ACHN (cell line): ENCODE measurements at regions not wholly inside any gene's neighbourhood (a gene's known extent, or its start where the extent isn't known, plus 50 kb on each side); places are given as distances from the start of the nearest gene placed in this dataset.
"Not testable (repeated sequence)": the region's sequence is repeated elsewhere in the genome, so short reads cannot be mapped to it uniquely, and the experiment has no call there.

ENCODE experiments used
- DNase-seq: peaks from one replicate; pipeline ENCODE4 v3.0.0-alpha.2; 2015
- in situ Hi-C: cut with HindIII; loops from 2 replicates; pipeline ENCODE4 v1.10.0; 2017; ENCODE audit warnings: low sequenced_read_pairs, low pct_ligation_motif_present, low pct_unique_long_range_greater_than_20kb

DNA sequence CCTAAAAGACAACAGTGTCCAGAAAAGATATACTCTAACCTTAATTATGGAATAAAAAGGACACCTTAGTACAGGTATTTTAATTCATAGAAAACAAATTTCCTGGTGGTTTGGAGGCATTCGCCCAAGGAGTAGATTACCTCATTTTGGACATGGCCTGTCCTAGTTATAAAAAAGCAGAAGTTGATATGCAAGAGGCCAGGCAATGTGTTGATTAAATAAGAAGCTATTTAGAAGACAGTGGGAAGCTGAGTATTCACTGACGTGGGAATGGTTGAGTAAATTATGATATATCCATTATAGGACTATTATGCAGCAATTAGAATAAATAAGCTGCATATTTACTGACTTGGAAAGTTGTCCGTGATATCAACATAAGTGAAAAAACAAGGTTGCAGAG is 314.9 kb downstream of the ALDH8A1 start:
- DNase-seq: no peak
- in situ Hi-C loops: no loop called here

DNA sequence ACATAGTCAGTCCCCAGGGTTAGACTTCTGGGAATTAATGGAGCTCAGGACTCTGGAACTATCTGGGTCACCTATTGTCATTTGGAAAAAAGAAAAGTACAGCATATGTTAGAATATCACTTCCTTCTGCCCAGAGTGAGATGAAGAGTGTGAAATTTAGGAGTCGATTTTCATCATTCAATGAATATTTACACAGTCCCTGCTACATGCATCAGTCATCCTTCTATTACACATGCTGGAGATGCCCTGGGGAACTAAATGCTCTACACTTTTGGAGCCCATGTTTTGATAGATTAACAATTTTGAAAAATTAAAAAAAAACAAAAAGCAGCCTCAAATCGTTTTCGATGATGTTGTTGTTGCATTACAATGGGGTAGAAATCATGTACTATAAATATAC is 315.4 kb downstream of the ALDH8A1 start:
- in situ Hi-C loops: no loop called here
- DNase-seq: no peak

DNA sequence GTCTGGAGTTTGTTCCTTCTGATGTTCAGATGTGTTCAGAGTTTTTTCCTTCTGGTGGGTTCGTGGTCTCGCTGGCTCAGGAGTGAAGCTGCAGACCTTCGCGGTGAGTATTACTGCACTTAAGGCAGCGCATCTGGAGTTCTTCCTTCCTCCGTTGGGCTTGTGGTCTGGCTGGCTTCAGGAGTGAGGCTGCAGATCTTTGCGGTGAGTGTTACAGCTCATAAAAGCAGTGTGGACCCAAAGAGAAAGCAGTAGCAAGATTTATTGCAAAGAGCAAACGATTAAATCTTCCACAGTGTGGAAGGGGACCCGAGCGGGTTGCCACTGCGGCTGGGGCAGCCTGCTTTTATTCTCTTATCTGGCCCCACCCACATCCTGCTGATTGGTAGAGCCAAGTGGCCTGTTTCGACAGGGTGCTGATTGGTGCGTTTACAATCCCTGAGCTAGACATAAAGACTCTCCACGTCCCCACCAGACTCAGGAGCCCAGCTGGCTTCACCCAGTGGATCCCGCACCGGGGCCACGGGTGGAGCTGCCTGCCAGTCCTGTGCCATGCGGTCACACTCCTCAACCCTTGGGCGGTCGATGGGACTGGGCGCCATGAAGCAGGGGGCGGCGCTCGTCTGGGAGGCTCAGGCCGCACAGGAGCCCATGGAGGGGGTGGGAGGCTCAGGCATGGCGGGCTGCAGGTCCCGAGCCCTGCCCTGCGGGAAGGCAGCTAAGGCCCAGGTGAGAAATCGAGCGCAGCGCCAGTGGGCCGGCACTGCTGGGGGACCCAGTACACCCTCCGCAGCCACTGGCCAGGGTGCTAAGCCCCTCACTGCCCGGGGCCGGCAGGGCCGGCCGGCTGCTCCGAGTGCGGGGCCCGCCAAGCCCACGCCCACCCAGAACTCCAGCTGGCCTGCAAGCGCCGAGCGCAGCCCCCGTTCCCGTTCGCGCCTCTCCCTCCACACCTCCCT is 315.3 kb upstream of the SGK1 start:
- in situ Hi-C loops, DNase-seq: not testable (repeated sequence)

DNA sequence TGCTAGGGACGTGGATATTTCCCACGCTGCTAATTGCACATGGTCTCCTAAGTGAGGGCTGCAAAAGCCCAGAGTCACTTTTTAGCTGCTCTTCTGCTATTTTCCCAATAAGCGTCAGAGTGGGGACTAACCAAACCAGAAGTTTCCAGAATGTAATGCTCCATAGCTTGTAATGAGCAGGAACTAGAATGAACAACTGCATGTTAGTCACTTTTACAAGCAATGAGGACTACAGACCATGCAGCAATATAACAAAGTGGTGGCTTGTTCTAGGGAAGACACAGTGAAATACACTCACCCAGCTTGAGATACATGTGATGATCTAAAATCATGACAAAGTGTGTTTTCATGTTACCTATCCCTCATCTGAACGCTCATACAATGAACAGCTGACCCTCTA is 314.1 kb upstream of the SGK1 start:
- in situ Hi-C loops: no loop called here
- no peak for DNase-seq

DNA sequence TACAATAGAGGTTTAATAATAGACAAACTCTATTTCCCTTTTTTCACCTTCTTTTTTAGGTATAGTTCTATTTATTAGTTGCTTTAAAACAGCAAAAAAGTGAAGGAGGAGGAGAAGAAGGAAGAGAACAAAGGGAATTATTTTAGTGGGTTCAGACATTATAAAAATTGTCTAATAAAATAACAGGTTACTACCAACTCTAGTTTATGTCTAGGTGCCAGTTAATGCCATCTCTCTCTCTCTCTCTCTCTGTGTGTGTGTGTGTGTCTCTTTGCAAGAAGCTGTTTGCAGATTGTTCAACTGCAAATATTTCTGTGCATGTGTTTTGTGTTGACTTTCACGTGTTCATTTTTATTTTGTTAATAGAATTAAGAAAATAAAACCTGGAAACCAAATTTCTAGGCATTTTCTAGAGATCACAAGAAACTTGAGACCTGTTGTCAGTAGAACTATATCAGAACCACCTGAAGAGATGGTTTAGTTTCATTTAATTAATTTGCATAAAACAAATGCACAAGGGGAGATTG is 313.5 kb upstream of the SGK1 start:
- no peak for DNase-seq
- in situ Hi-C loops: no loop called here

DNA sequence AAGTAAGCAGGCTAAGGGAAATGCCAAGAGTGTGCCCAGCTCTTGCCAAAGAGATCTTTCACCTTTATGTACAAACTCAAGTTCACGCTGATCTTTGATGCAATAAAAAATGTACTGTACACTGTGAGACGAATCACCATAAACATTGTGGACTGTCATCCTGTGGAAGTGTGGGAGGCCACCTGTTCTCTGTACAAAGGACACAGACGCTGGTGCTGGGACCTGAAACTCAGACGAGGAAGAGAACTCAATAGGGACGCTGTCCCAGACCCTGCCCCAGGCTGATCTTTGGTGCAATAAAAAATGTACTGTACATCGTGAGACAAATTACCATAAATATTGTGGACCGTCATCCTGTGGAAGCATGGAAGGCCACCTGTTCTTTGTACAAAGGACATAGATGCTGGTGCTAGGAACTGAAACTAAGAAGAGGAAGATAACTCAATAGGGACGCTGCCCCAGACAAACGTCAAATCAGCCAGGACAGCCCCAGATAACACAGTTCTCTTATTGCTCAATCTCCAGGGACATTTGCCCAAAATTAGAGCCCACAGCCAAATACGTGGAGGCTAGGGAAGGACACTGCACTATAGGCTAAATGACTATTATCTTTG is 312.7 kb upstream of the SGK1 start:
- in situ Hi-C loops: no loop called here
- no peak for DNase-seq

DNA sequence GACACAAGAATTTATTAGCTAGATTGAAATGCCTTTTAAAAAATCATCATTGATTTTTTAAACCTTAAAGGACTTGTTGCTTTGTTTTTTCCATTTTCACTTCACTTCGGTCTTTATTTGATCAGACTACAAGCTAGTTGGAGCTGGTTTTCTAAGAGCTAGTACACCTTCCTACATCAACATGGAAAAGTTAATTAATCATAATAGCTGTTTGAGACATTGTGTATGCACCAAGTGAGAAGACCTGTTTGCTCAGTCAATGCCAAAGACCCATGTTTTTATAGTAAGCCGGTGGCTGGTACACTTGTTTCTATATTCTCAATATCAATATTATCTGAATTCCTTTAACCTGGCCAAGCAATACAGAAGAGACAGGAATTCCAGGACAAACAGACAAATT is 310.2 kb upstream of the SGK1 start:
- in situ Hi-C loops: no loop called here
- no peak for DNase-seq

DNA sequence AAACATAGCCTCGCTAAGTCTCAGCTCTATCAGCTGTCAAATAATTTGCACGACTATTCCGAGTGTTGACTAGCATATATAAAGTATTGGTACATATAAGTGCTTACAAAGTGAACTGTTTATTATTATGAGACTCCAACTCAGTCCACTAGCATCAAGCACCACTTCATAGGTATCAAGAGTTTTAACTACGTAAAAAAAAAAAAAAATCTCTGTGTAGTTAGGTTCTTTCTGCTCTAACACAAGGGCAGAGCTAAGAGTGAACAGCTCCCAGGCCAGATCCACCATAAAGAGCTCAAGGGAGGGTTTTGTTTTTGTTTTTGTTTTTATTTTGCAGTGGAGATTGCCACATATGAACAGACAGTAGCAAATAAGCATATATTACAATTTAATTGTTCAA is 309.8 kb upstream of the SGK1 start:
- in situ Hi-C loops: no loop called here
- no peak for DNase-seq

DNA sequence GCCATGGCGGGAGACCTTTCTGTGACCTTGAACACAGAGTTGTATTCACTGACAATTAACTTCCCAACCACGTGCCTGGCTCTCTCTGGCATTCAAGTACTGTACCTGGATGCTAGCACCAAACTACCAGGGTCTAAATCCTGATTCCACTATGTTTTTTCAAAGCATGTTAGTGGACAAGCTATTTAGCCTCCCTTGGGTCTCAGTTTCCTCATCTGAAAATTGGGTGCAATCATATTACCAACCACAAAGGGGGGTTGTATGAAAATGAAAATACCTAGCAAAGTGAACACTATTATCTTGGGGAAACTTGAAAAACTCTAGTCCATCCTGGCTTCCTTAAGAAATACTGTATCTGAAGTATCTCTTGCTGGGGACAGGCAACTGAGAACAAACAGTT is 308.7 kb upstream of the SGK1 start:
- no peak for DNase-seq
- in situ Hi-C loops: no loop called here

DNA sequence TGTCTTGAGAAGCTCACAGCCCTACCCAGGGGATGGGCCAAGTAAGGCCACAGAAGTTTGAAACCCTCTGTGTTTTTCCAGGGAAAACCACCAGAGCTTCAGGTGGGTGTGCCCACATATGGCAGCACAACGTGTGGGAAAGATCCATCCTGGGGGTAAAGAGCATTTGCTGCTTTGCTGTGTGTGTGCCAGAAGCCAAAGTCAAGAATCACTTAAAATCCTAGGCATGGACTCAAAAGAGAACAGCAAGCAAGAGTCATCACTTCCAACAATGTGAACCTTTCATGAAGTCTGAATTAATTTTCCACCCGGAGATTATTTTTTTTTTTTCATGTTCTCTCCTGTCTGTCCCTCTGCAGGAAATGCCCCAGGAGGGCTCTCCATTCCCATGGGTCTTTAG is 308.2 kb upstream of the SGK1 start:
- in situ Hi-C loops: no loop called here
- DNase-seq: no peak

DNA sequence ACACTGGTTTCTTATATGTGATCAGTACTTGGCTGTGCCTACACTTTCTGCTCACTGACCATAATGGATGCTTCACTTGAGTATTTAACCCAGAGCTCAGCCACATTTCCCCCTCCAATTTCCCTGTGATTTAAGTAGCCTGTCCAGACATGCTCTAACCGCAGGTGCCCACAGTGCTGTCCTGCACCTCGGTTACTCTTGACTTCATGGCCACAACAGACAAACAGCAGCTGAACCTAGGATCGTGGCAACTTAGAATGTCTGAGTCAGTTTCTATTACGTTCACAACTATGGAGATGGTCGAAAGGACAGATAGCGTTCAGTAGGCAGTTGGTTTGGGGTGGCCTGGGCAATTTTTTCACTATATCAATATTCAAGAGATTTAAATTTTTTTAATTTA is 306.9 kb upstream of the SGK1 start:
- in situ Hi-C loops: no loop called here
- no peak for DNase-seq

DNA sequence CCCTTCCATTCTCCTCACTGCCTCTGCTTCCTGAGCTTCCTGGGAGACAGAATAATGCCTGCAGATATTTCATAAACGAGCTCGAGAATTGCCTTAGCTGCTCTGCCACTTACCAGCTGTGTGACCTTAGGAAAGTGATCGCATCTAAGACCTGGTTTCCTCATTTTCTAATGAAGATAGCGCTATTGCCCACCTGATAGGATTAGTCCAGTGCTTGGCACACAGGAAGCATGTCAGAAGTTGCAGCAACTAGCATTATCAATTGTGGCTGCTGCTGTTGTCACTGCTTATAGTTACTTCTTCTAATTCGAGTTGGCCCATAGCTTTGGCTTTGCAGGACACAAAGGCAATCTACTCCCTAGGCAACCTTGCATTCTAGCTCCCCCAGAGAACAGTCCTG is 305.5 kb upstream of the SGK1 start:
- in situ Hi-C loops: no loop called here

DNA sequence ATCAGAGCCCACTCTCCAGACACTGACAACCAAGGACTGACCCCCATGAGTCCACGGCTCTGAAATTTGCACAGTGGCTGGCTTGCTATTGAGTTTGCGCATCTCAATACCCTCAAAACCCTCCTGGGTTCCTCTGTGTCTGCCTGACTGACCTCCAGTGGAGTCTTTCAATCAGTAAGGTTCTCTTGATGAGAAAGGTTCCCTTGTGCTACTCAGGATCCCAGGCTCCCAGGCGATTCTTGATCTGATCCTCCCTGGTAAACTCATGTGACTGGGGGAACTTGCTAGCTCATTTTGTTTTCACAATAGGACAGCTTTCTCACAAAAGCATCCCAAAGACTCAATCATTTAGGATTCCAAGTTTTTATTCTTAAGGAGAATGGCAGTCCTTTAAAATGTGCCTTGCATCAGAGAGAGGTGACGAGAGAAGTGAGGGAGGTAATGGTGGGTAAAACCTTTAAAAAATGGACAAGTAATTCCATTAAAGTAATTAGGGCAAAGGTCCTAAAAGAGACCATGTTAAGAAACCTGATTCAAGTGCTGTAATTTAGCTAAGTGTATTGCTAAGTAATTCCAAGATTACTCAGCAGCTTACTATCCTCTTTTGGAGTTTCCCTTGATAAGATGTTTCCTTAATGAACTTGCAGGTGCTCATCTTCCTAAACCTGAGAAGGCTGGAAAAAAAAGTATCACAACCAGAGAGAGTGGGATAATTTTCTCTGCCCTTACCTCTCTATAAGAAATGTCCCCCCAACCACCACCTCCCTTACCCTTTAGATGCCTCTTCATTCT is 304.7 kb upstream of the SGK1 start:
- DNase-seq: no peak
- in situ Hi-C loops: no loop called here

More for the DNA sequence above, 305.5 kb upstream of the SGK1 start:
- no peak for DNase-seq

DNA sequence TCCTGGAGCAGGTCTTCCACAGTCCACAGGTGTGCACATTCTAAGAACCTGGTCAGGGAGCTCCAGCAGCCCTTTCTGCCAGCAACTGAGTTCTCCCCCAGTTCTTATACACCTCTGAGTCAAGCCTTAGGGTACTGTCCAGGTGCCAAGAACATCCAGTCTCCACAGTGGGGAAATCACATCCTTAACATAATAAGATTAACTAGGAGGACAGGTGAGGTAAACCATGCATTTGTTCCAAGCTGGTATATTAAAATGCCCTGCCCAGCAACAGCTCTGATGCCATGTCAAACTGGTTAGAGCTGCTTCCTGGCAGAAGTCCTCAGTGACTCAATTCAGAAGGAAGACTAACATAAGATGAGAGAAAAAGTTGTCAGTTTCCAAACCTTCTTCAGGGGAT is 303.9 kb upstream of the SGK1 start:
- in situ Hi-C loops: no loop called here
- no peak for DNase-seq

DNA sequence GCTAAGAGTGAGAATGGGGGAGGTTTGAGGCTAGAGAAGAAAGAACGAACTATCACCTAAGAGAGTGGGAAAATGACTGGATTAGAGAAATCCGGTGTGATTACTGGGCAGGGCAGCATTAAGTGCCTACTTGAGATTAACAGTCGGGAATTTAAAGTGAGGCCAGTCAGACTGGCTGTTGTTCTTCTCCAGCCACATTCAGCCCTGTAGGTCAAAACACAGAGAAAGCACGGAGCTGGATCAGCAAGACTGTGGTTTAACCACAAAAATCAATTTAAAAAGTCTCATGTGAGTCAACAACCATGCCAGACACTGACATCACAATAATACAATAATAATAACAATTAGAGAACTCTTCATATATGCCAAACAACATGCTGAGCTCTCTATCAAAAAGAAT is 301.9 kb upstream of the SGK1 start:
- in situ Hi-C loops: no loop called here
- no peak for DNase-seq

DNA sequence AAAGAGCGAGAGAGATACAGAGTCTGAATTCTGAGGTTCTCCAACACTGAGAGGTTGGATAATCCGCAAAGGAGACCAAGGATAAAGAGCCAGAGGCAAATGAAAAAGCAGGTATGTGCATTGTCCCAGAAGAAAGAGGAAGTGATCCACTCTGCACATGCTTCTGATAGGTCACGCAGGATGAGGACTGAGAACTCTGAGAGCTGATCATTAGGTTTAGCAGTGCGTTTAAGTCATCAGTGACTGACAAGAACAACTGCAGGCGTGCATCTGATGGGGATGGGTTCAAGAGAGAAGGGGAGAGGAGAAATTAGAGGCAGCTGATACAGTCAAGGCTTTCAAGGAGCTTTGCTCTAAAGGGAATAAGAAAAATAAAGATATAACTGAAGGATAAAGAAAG is 301.2 kb upstream of the SGK1 start:
- in situ Hi-C loops: no loop called here
- DNase-seq: no peak

DNA sequence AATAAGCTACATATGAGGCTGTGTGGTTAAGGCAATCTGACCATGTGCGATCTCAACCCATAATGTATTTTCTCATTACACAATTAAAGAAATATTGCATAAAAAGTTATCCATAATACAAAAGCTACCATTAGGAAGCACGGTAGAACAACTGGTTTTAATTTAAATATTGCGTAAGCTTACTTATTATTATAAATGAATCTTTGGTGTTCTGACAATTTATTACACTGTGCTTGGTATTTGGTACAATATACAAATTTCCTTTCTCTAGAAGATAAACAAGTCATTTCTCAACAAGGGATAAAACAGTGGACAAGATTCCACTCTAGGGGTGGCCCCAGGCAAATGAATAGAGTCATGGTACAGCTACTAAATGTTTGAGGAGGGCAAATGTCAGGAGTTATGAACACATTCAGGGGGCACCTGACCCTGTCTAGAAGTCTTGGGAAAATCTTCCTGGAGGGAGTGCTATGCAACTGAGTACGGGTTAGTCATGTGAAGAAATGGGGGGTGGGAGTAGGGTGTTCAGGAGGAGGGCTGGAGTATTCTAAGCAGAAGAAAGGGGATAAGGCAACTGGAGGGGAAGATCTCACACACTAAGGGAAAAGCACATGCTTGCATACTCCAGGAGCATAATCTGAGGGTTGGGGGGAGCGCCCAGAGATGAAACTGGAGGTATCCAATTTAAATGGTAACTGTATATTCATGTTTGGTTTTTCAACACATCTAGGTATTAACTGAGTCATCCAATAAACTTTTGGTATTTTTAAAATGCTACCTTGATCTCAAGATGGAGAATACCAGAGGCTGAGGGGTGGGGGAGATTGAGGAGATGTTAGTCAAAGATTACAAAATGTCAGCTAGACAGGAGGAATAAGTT is 296.9 kb upstream of the SGK1 start:
- in situ Hi-C loops: no loop called here
- no peak for DNase-seq

DNA sequence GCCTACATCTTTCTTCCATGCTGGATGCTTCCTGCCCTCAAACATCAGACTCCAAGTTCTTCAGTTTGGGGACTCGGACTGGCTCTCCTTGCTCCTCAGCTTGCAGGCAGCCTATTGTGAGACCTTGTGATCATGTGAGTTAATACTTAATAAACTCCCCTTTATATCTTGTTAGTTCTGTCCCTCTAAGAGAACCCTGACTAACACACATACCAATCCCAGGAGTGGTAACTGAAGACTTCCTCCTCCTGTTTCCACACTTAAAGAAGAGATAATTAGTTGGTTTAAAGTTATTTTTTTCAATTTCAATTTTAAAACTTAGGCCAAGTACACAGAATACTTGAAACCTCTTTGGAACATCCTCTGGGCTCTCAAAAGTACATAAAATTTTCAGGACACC is 294.2 kb upstream of the SGK1 start:
- in situ Hi-C loops, DNase-seq: not testable (repeated sequence)
